Mesothelial cell of epicardium (in vitro differentiated cells): ENCODE measurements at regions not wholly inside any gene's neighbourhood (a gene's known extent, or its start where the extent isn't known, plus 50 kb on each side); places are given as distances from the start of the nearest gene placed in this dataset.

Experiments
- DNase-seq, 2 experiments: peaks; one replicate each; pipeline ENCODE4 v3.0.0; 2021; ENCODE audit warnings: low spot score in 2 of 2; ENCODE audit not compliant: unreplicated experiment in 2 of 2
- H3K27ac Mint-ChIP-seq: 2 replicates; pipeline ENCODE4 v1.8.0; 2021; ENCODE audit warnings: mixed read lengths
- H3K27me3 Mint-ChIP-seq: 2 replicates; pipeline ENCODE4 v1.8.0; 2021; ENCODE audit warnings: low read depth, mixed read lengths
- H3K36me3 Mint-ChIP-seq: 2 replicates; pipeline ENCODE4 v1.8.0; 2021; ENCODE audit warnings: mixed read lengths
- H3K4me1 Mint-ChIP-seq: 2 replicates; pipeline ENCODE4 v1.8.0; 2021; ENCODE audit warnings: mixed read lengths
- H3K4me3 Mint-ChIP-seq: 2 replicates; pipeline ENCODE4 v1.8.0; 2021; ENCODE audit warnings: mild to moderate bottlenecking, moderate library complexity, mixed read lengths
- H3K9me3 Mint-ChIP-seq: 2 replicates; pipeline ENCODE4 v1.8.0; 2021; ENCODE audit warnings: mixed read lengths
- CTCF ChIP-seq: fragments of 200-600 bp; sonication (generic); IDR thresholded peaks from one replicate; pipeline ENCODE4 v1.5.0; 2021; ENCODE audit warnings: antibody characterized with exemption; ENCODE audit not compliant: unreplicated experiment

- no peak for DNase-seq
- TF ChIP-seq CTCF: no peak
- Mint-ChIP-seq H3K4me1 (peaks cover 6% of the 10 kb centered on the region), H3K9me3 (no peaks in the 10 kb centered on the region), H3K36me3 (no peaks in the 10 kb centered on the region), H3K27ac (no peak overlapping the region), H3K4me3 (no peak overlapping the region), H3K27me3 (peaks cover 3% of the 10 kb centered on the region)
Measured at GRCh38 chrX:124229374-124229773, 103.1 kb upstream of the TEX13D start.

GRCh38 chrX:124230655-124231450, 101.6 kb upstream of the TEX13D start:
- Mint-ChIP-seq H3K9me3 (peaks cover 3% of the 10 kb centered on the region), H3K4me1 (peaks cover 7% of the 10 kb centered on the region), H3K27ac (no peak overlapping the region), H3K4me3 (no peak overlapping the region), H3K36me3 (no peaks in the 10 kb centered on the region), H3K27me3 (peaks cover 3% of the 10 kb centered on the region)
- TF ChIP-seq CTCF: no peak
- no peak for DNase-seq

- no peak for TF ChIP-seq CTCF
- H3K9me3 Mint-ChIP-seq: peaks cover 3% of the 10 kb centered on the region
- H3K36me3 Mint-ChIP-seq: no peaks in the 10 kb centered on the region
- peaks cover 3% of the 10 kb centered on the region for H3K27me3 Mint-ChIP-seq
- no peak overlapping the region for H3K27ac Mint-ChIP-seq
- H3K4me1 Mint-ChIP-seq: peaks cover 7% of the 10 kb centered on the region
- no peak for DNase-seq
- H3K4me3 Mint-ChIP-seq: no peak overlapping the region
Measured at GRCh38 chrX:124231451-124231759, 101.1 kb upstream of the TEX13D start.

- H3K9me3 Mint-ChIP-seq: peaks cover 3% of the 10 kb centered on the region
- H3K4me1 Mint-ChIP-seq: peaks cover 7% of the 10 kb centered on the region
- TF ChIP-seq CTCF: no peak
- no peaks in the 10 kb centered on the region for H3K36me3 Mint-ChIP-seq
- H3K27me3 Mint-ChIP-seq: peaks cover 3% of the 10 kb centered on the region
- DNase-seq: no peak
- H3K4me3 Mint-ChIP-seq: no peak overlapping the region
- H3K27ac Mint-ChIP-seq: no peak overlapping the region
Measured at GRCh38 chrX:124232523-124233201, 99.8 kb upstream of the TEX13D start.

GRCh38 chrX:124234348-124234747, 98.1 kb upstream of the TEX13D start:
- Mint-ChIP-seq H3K9me3 (peaks cover 5% of the 10 kb centered on the region), H3K27me3 (peaks cover 3% of the 10 kb centered on the region), H3K36me3 (no peaks in the 10 kb centered on the region), H3K4me3 (no peak overlapping the region), H3K27ac (no peak overlapping the region), H3K4me1 (peaks cover 7% of the 10 kb centered on the region)
- DNase-seq: no peak
- no peak for TF ChIP-seq CTCF
